Activated gamma-delta T cell treated with Interleukin-2 at 50 U/mL for 16 hours (primary cell): ENCODE measurements at regions not wholly inside any gene's neighbourhood (a gene's known extent, or its start where the extent isn't known, plus 50 kb on each side); places are given as distances from the start of the nearest gene placed in this dataset.

Source experiments
- DNase-seq: peaks from one replicate; pipeline ENCODE4 v3.0.0-alpha.2; 2020

DNA sequence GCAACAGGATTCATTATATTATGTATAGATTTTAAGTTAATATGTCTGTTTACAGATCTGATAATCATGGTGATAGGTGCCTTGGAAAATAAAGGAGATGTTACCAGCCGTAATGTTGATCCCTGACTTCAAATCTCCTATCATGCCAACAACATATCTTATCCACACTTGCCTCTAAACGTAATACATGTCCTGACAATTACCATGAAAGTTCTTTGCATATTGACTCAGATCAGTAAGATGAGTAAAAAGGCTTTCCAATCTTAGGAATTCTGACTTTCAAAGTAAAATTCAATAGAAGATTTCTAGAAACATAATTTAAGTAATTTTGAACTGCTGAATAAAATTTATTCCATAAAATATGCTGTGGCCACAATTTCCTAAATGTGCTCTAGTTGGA, 513.3 kb downstream of the ANKRD50 start:
- DNase-seq = no peak

- DNase-seq = no peak
Observed at GRCh38 chr4:124199755-124200154, 512.8 kb downstream of the ANKRD50 start.

DNA sequence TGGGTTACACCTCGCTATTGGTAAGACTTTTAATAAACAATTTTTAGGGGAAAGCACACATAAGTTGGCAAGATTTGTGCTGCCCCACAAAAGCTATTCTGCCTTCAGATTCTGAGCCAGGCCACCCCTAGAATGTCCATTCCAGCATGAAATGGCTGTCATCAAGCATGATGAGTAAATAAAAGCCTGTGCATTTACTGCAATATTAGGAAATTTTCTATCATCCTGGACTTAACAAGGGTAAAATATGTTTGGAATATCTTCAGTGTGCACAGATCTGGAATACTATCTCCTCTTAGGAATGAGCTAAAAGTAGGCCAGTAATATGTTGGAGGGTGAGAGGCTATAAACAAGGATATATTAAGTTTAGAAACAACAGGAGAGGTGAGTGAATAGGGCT, 510.9 kb downstream of the ANKRD50 start:
- no peak for DNase-seq

GRCh38 chr4:124202099-124202498, 510.4 kb downstream of the ANKRD50 start:
- DNase-seq = no peak

DNA sequence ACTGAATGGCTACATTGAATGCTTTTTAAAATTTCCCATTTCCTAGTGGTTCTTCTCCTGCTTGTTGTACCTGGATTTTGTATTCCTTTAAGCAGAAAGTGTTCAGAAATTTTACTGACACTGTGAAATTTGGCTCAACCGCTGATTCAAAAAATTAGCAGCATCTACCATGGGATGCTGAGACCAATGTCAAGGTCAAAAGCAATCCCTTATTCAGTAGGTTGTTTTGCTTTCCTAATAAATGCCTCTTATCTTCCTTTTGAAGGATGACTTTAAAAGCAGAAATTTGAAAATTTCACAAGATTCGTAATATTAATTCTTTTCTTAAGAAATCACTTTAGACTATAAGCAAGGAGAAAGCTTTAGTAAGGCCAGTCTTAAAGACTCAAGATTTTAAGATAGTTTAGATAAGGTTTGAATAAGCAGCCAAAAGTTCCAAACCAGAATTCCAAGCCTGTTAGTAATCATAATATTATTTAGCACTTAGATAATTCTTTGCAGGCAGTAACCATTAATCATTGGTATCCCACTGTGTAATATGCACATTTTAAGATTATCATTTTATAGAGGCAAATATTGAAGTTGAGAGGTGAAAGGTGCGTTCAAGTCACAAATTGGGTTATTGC, 508.8 kb downstream of the ANKRD50 start:
- DNase-seq = no peak

GRCh38 chr4:124206779-124207605, 505.5 kb downstream of the ANKRD50 start:
- no peak for DNase-seq

- DNase-seq = no peak
Observed at GRCh38 chr4:124209211-124209610, 503.3 kb downstream of the ANKRD50 start.

DNA sequence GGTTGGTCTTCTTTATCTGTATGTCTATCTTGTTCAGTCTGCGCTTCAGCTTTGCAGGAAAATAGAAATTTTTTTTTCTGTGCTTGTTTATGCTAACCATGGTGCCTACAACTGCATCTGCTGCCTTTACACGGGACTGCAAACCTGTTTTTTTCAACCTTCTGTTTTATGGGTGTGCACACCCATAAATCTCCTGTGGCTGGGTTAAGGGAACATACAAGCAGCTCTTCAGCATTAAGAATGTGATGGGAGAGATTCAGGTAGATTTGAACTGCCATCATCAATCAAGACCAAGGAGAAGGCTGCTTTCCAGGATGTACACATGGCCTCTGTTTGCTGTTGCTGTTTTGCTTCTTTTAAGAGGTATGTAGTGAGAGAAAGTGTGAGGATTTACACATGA, 502.9 kb downstream of the ANKRD50 start:
- DNase-seq = no peak

- no peak for DNase-seq
Observed at GRCh38 chr4:124210746-124211145, 501.8 kb downstream of the ANKRD50 start.

GRCh38 chr4:124212815-124213630, 499.5 kb downstream of the ANKRD50 start:
- no peak for DNase-seq

DNA sequence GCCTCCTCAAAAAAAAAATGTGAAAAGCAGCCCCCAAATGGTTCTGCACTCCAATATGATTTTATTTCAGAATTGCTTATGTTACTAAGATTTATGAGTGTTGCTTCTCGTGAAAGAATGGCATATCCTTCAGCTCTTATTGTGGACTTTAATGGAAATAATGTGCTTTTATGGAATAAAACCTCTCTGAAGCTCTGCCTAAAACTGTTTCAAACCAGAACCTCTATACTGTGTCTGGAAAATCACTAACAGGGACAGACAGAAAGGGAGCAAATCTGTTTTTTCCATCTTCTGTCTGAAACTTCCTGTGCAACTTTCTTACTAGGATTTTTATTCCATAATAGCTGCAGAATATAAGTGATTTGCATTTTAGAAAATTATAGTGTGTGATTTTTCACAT, 493.1 kb downstream of the ANKRD50 start:
- no peak for DNase-seq

GRCh38 chr4:124224256-124224655, 488.3 kb downstream of the ANKRD50 start:
- DNase-seq = no peak

DNA sequence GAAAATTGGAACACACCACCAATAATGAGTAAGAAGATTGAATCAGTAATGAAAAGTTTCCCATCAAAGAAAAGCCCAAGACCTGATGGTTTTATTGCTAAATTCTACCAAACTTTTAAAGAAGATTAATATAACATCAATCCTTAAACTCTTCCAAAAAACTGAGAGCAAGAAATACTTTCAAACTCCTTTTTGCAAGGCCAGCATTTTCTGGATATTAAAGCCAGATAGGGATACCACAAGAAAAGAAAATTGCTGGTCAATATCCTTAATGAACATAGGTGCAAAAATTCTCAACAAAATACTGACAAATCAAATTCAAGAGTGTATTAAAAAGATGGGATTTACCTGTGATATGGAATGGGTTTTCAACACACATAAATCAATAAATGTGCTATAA, 484.6 kb downstream of the ANKRD50 start:
- DNase-seq = no peak

GRCh38 chr4:124230268-124230667, 482.3 kb downstream of the ANKRD50 start:
- no peak for DNase-seq

GRCh38 chr4:124234771-124235170, 477.8 kb downstream of the ANKRD50 start:
- no peak for DNase-seq

DNA sequence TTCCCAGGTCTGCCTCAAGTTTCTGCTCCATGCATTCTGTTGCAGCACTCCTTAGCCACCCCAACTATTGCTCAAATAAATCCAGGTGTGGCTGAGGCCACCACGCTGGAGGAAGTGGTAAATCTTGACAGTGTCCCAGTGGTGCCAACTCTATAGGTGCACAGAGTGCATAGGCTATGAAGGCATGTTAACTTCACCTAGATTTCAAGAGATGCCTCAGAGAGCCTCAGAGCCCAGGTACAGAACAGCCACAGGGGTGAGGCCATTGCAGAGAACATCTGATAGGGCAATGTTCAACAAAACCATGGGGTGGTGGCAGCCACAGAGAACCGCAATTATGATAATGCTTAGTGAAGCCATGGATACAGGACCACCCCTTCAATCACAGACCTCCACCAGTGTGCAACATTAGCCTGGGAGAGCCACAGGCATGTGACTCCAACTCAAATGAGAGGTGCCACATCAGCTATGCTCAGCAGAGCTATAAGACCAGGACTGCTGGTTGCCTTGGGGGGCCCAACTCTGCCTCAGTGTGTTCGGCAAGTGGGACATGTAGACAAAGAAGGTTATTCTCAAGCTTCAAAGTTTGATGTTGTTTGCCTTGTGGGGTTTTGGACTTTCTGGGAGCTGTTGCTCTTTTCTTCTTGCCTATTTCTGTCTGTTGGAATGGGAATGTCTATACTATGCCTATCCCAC, 468.7 kb downstream of the ANKRD50 start:
- DNase-seq = no peak

DNA sequence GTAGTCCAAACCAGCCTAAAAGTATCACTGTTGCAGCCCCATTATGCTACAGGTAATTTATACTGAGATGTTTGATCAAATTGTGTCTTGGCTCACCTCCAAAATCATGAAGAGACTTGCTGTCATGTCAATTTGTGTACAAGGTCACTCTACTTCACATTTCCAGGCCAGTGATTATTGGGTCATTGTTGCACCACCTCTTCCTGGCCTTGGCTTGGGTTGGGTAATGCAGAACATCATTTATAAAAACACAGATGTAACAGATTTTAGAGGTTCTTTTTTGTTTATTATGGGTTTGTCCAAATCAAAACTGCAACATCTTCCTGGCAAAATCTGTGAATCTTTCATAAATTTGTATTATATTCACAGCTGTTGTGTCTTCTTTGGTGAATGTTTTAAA, 459.5 kb downstream of the ANKRD50 start:
- DNase-seq = no peak

DNA sequence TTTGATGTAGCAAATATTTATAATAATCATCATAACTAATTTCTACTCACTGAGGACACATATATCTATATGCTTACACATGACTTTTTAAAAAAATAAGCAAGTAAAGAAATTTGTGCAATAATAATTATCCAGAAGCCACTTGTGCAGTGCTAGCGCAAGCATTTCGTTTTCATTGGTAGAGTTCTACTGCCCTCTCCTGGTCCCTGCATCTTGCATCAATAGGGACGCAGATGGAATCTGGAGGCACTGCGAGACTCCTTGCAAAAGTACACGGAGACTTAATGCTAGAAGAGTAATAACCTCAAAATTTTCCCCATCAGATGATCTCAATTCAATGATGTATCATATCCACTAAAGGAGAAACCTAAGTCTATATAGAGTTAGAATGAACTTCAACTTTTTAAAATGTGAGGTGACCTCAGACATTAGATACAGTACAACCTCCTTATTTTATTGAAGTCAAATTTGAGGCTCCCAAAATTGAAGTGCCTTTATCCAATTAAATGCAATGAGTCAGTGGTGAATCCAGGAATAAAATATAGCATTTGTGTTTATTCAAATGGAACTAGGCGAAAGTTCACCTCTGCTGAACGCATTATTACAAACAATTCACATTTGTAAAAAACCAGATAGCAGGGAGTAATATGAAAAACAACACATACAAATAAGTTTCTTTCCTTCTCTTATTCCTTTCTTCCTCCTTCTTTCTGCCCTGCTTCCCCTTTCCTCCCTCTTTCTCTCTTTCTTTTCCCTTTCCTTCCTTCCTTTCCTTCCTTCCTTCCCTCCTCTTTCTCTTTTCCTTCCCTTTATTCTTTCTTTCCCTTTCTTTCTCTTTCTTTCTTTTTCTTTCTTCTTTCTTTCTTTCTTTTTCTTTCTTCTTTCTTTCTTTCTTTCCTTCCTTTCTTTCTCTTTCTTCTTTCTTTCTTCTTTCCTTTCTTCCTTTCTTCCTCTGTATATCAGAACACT, 450.0 kb downstream of the ANKRD50 start:
- DNase-seq = peak; percentile 9

DNA sequence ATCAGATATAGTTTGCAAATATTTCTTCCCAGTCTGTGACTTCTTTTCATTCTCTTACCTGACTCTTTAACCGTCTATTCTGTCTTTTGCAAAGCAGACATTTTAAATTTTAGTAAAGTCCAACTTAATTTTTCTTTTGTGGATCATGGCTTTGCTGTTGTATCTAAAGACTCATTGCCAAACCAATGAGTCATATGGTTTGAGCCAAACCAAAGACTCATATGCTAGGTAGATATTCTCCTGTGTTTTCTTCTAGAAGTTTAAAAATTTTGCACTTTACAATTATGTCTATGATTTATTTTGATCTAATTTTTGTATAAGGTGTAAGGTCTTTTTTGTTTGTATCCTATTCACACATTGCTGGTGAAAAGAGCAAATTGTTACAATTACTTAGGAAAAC, 446.8 kb downstream of the ANKRD50 start:
- DNase-seq = no peak

GRCh38 chr4:124266721-124267120, 445.8 kb downstream of the ANKRD50 start:
- DNase-seq = no peak

DNA sequence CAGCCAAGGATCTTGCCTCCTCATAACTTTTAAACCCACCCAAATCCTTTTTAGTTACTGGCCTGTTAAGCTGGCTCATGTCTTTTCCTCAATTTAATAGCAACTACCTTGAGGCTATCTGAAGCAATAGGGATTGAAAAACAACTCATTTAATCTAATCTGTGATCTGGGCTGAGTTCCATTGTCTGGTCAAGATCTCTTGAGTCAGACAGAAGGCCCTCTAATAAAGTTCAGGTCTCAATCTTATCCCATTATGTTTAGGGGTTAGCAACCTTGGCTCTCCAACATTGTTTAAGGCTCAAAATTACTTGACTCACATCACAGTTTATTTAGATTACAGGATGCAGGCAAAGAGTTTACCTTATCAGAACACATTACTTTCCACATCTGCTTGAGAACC, 436.1 kb downstream of the ANKRD50 start:
- DNase-seq = no peak

GRCh38 chr4:124277691-124278090, 434.8 kb downstream of the ANKRD50 start:
- DNase-seq = no peak
